ENCODE measurements at regions not wholly inside any gene's neighbourhood (a gene's known extent, or its start where the extent isn't known, plus 50 kb on each side); places are given as distances from the start of the nearest gene placed in this dataset.

GRCh38 chr11:103830205-103830604 is 206.2 kb upstream of the DDI1 start:
- Mint-ChIP-seq H3K4me1 (ENCODE audit: low read depth, unreplicated experiment) (peaks cover 4% of the 10 kb centered on the region), H3K27me3 (ENCODE audit: low read depth, unreplicated experiment) (no peaks in the 10 kb centered on the region), H3K9me3 (ENCODE audit: unreplicated experiment) (peaks cover 2% of the 10 kb centered on the region), H3K4me3 (ENCODE audit: unreplicated experiment) (no peak overlapping the region), H3K27ac (ENCODE audit: unreplicated experiment) (no peak overlapping the region), H3K36me3 (ENCODE audit: low read depth, unreplicated experiment) (peaks cover 1% of the 10 kb centered on the region)
- H3K4me2 ChIP-seq (ENCODE audit: low read length): no peak overlapping the region
- H3K4me3 ChIP-seq (ENCODE audit: insufficient read depth, low read depth, low read length): no peak overlapping the region
- TF ChIP-seq EZH2 (IDR thresholded peaks at IDR 0.05; ENCODE audit: insufficient read depth, low read length) (no peak), CTCF (IDR thresholded peaks at IDR 0.05; ENCODE audit: insufficient read depth, low read depth, low read length) (no peak)
- no peak overlapping the region for H3K9ac ChIP-seq (ENCODE audit: low read length)
- no peak for DNase-seq (ENCODE audit: low read depth)
- H3K36me3 ChIP-seq (ENCODE audit: insufficient read depth, low read length): no peaks in the 10 kb centered on the region
- no peaks in the 10 kb centered on the region for H3K79me2 ChIP-seq (ENCODE audit: insufficient read depth, low read length)
- no peaks in the 10 kb centered on the region for H3K4me1 ChIP-seq (ENCODE audit: insufficient read depth, low read length)
- no peak overlapping the region for H2AFZ ChIP-seq (ENCODE audit: low read depth, low read length)
- peaks cover 10% of the 10 kb centered on the region for H3K9me3 ChIP-seq (ENCODE audit: insufficient read depth, low read depth, low read length)
- no peaks in the 10 kb centered on the region for H4K20me1 ChIP-seq (ENCODE audit: insufficient read depth, low read length)
- FAIRE-seq: no peak
- no peaks in the 10 kb centered on the region for H3K27me3 ChIP-seq (ENCODE audit: insufficient read depth, low read length)
- H3K27ac ChIP-seq (ENCODE audit: low read depth, low read length): no peak overlapping the region

GRCh38 chr11:103832762-103833161 is 203.7 kb upstream of the DDI1 start:
- H3K9ac ChIP-seq (ENCODE audit: low read length): no peak overlapping the region
- FAIRE-seq (no peak), DNase-seq (ENCODE audit: low read depth) (no peak)
- no peak overlapping the region for H3K27ac ChIP-seq (ENCODE audit: low read depth, low read length)
- no peaks in the 10 kb centered on the region for H4K20me1 ChIP-seq (ENCODE audit: insufficient read depth, low read length)
- H3K27me3 ChIP-seq (ENCODE audit: insufficient read depth, low read length): no peaks in the 10 kb centered on the region
- peaks cover 7% of the 10 kb centered on the region for H3K9me3 Mint-ChIP-seq (ENCODE audit: unreplicated experiment)
- H3K4me1 ChIP-seq (ENCODE audit: insufficient read depth, low read length): no peaks in the 10 kb centered on the region
- peaks cover 10% of the 10 kb centered on the region for H3K4me1 Mint-ChIP-seq (ENCODE audit: low read depth, unreplicated experiment)
- H3K9me3 ChIP-seq (ENCODE audit: insufficient read depth, low read depth, low read length): peaks cover 10% of the 10 kb centered on the region
- H3K79me2 ChIP-seq (ENCODE audit: insufficient read depth, low read length): no peaks in the 10 kb centered on the region
- no peak overlapping the region for H3K27ac Mint-ChIP-seq (ENCODE audit: unreplicated experiment)
- H3K4me3 Mint-ChIP-seq (ENCODE audit: unreplicated experiment): no peak overlapping the region
- no peak overlapping the region for H2AFZ ChIP-seq (ENCODE audit: low read depth, low read length)
- TF ChIP-seq CTCF (IDR thresholded peaks at IDR 0.05; ENCODE audit: insufficient read depth, low read depth, low read length) (no peak), EZH2 (IDR thresholded peaks at IDR 0.05; ENCODE audit: insufficient read depth, low read length) (no peak)
- H3K27me3 Mint-ChIP-seq (ENCODE audit: low read depth, unreplicated experiment): no peaks in the 10 kb centered on the region
- no peak overlapping the region for H3K4me2 ChIP-seq (ENCODE audit: low read length)
- H3K36me3 Mint-ChIP-seq (ENCODE audit: low read depth, unreplicated experiment): no peaks in the 10 kb centered on the region
- no peaks in the 10 kb centered on the region for H3K36me3 ChIP-seq (ENCODE audit: insufficient read depth, low read length)
- H3K4me3 ChIP-seq (ENCODE audit: insufficient read depth, low read depth, low read length): no peak overlapping the region

GRCh38 chr11:103842191-103842590 is 194.2 kb upstream of the DDI1 start:
- H3K36me3 ChIP-seq (ENCODE audit: insufficient read depth, low read length): no peaks in the 10 kb centered on the region
- H3K9ac ChIP-seq (ENCODE audit: low read length): no peak overlapping the region
- no peak overlapping the region for H3K4me3 Mint-ChIP-seq (ENCODE audit: unreplicated experiment)
- H3K9me3 ChIP-seq (ENCODE audit: insufficient read depth, low read depth, low read length): no peaks in the 10 kb centered on the region
- FAIRE-seq: no peak
- H3K4me3 ChIP-seq (ENCODE audit: insufficient read depth, low read depth, low read length): no peak overlapping the region
- no peak overlapping the region for H3K27ac ChIP-seq (ENCODE audit: low read depth, low read length)
- H2AFZ ChIP-seq (ENCODE audit: low read depth, low read length): no peak overlapping the region
- H3K36me3 Mint-ChIP-seq (ENCODE audit: low read depth, unreplicated experiment): no peaks in the 10 kb centered on the region
- no peaks in the 10 kb centered on the region for H4K20me1 ChIP-seq (ENCODE audit: insufficient read depth, low read length)
- no peak overlapping the region for H3K4me2 ChIP-seq (ENCODE audit: low read length)
- no peaks in the 10 kb centered on the region for H3K79me2 ChIP-seq (ENCODE audit: insufficient read depth, low read length)
- H3K4me1 Mint-ChIP-seq (ENCODE audit: low read depth, unreplicated experiment): peaks cover 5% of the 10 kb centered on the region
- no peaks in the 10 kb centered on the region for H3K9me3 Mint-ChIP-seq (ENCODE audit: unreplicated experiment)
- H3K27ac Mint-ChIP-seq (ENCODE audit: unreplicated experiment): no peak overlapping the region
- DNase-seq (ENCODE audit: low read depth): peak; percentile 56
- no peaks in the 10 kb centered on the region for H3K4me1 ChIP-seq (ENCODE audit: insufficient read depth, low read length)
- TF ChIP-seq EZH2 (IDR thresholded peaks at IDR 0.05; ENCODE audit: insufficient read depth, low read length) (no peak), CTCF (IDR thresholded peaks at IDR 0.05; ENCODE audit: insufficient read depth, low read depth, low read length) (no peak)
- no peaks in the 10 kb centered on the region for H3K27me3 Mint-ChIP-seq (ENCODE audit: low read depth, unreplicated experiment)
- H3K27me3 ChIP-seq (ENCODE audit: insufficient read depth, low read length): no peaks in the 10 kb centered on the region
